GM12878 (cell line): ENCODE measurements at regions not wholly inside any gene's neighbourhood (a gene's known extent, or its start where the extent isn't known, plus 50 kb on each side); places are given as distances from the start of the nearest gene placed in this dataset.
A peak's percentile ranks its signal among the peaks of the same experiment; 100 is the strongest.

Experiments
- ATAC-seq: fragments of 200-7000 bp; cut with Tn5 transposase; 3 replicates; pipeline ENCODE4 v1.9.1; 2020; ENCODE audit warnings: mild to moderate bottlenecking, moderate library complexity
- BruUV-seq: library from RNA; stranded (reverse); fragments of 400-500 nt; replicated peaks from 2 replicates; lab custom pipeline; 2021; lab: Mats Ljungman, UMichigan
- CTCF ChIA-PET: fragments of 300-600 bp; sonication (Branson Sonifier 250); formaldehyde crosslinking; extraction: SDS; loops from one replicate; lab custom pipeline; 2021; ENCODE audit warnings: inconsistent platforms; lab: Yijun Ruan, JAX
- POLR2A ChIA-PET: fragments of 350-600 bp; formaldehyde crosslinking; extraction: SDS; loops from one replicate; lab custom pipeline; 2021; ENCODE audit warnings: inconsistent platforms; lab: Charles Lee
- RAD21 ChIA-PET: fragments of 300-600 bp; sonication (Branson Sonifier 250); formaldehyde crosslinking; loops from one replicate; lab custom pipeline; 2023; ENCODE audit warnings: antibody characterized with exemption; ENCODE audit not compliant: unreplicated experiment; lab: Charles Lee
- SMC1A ChIA-PET: fragments of 300-600 bp; sonication (Branson Sonifier 250); formaldehyde crosslinking; loops from one replicate; lab custom pipeline; 2023; ENCODE audit not compliant: unreplicated experiment, uncharacterized antibody; lab: Charles Lee
- DNase-seq: peaks from one replicate; pipeline ENCODE4 v3.0.0-alpha.2; 2011; ENCODE audit warnings: low read depth, low spot score
- FAIRE-seq: peaks from 3 replicates; lab custom pipeline; 2011; peaks lifted over from hg19 to GRCh38; lab: Jason Lieb, UNC
- H2AFZ ChIP-seq: 2 replicates; pipeline ENCODE4 v1.6.0; 2011; ENCODE audit warnings: low read depth, low read length, control low read depth; ENCODE audit not compliant: control insufficient read depth
- H3K27ac ChIP-seq: 2 replicates; pipeline ENCODE4 v1.5.1; 2011; ENCODE audit warnings: control low read depth; ENCODE audit not compliant: control insufficient read depth, insufficient read depth
- H3K27me3 ChIP-seq, 2 experiments: replicated peaks in 1 of 2; 2 replicates each; pipeline versions ENCODE4 v1.6.0 to v1.6.1; 2011; ENCODE audit warnings: low read length in 1 of 2; ENCODE audit not compliant: control insufficient read depth in 2 of 2, insufficient read depth in 2 of 2
- H3K36me3 ChIP-seq, 2 experiments: 2 replicates each; pipeline ENCODE4 v1.5.1; 2011; ENCODE audit warnings: low read length in 1 of 2; ENCODE audit not compliant: control insufficient read depth in 2 of 2, insufficient read depth in 2 of 2
- H3K4me1 ChIP-seq: 2 replicates; pipeline ENCODE4 v1.6.1; 2011; ENCODE audit warnings: mild to moderate bottlenecking, low read length, moderate library complexity, mixed read lengths; ENCODE audit not compliant: control insufficient read depth, insufficient read depth
- H3K4me2 ChIP-seq: 2 replicates; pipeline ENCODE4 v1.6.0; 2011; ENCODE audit warnings: control low read depth; ENCODE audit not compliant: control insufficient read depth, insufficient read depth
- H3K4me3 ChIP-seq: fragments of 200-600 bp; sonication (generic); 2 replicates; pipeline ENCODE4 v1.5.1; 2016
- H3K79me2 ChIP-seq: 2 replicates; pipeline ENCODE4 v1.6.0; 2011; ENCODE audit warnings: low read length; ENCODE audit not compliant: control insufficient read depth, insufficient read depth
- H3K9ac ChIP-seq: 2 replicates; pipeline ENCODE4 v1.8.0; 2011; ENCODE audit warnings: low read length, control low read depth, mixed read lengths; ENCODE audit not compliant: control insufficient read depth, insufficient read depth
- H3K9me3 ChIP-seq: replicated peaks from 3 replicates; pipeline ENCODE4 v1.5.1; 2011; ENCODE audit warnings: mild to moderate bottlenecking, low read length; ENCODE audit not compliant: control insufficient read depth, insufficient read depth
- H4K20me1 ChIP-seq: 2 replicates; pipeline ENCODE4 v1.6.0; 2011; ENCODE audit not compliant: control insufficient read depth, insufficient read depth
- GATAD2B ChIP-seq: fragments of 450-650 bp; conservative IDR thresholded peaks from 2 replicates; pipeline ENCODE4 v1.6.1; 2017; ENCODE audit warnings: low read depth, mild to moderate bottlenecking, moderate library complexity
- MYB ChIP-seq: fragments of 150-350 bp; IDR thresholded peaks from 2 replicates; pipeline ENCODE4 v1.6.1; 2014; ENCODE audit warnings: mild to moderate bottlenecking, low read depth, low read length, borderline replicate concordance
- PRDM15 ChIP-seq: fragments of 450-650 bp; formaldehyde crosslinking; IDR thresholded peaks from 2 replicates; pipeline ENCODE4 v1.4.0; 2020; ENCODE audit warnings: mild to moderate bottlenecking, moderate library complexity
- RELB ChIP-seq: fragments of 450-650 bp; IDR thresholded peaks from 2 replicates; pipeline ENCODE4 v1.6.1; 2017; ENCODE audit warnings: low read depth, mild to moderate bottlenecking, moderate library complexity
- ZNF24 ChIP-seq: fragments of 450-650 bp; IDR thresholded peaks from 2 replicates; pipeline ENCODE4 v1.6.1; 2017; ENCODE audit warnings: antibody characterized with exemption, mild to moderate bottlenecking
- WGBS: methylation state at CpG from one replicate; pipeline ENCODE4 v1.1.6; 2016; ENCODE audit warnings: low lambda C conversion rate; ENCODE audit not compliant: insufficient replicate concordance, insufficient coverage; ENCODE audit errors: missing lambda C conversion rate; 5-methylcytosine and 5-hydroxymethylcytosine counted together
- in situ Hi-C: fragments of 300-500 bp; cut with MboI; formaldehyde crosslinking; loops from 9 replicates; pipeline ENCODE4 v1.14.3; 2018; ENCODE audit warnings: mixed read lengths
- intact Hi-C: fragments of 100-400 bp; cut with micrococcal nuclease; formaldehyde crosslinking; loops from one replicate; pipeline ENCODE4 v1.14.2; 2022; ENCODE audit not compliant: unreplicated experiment

- TF ChIP-seq PRDM15 (CRISPR knock-in tag): no peak
- TF ChIP-seq GATAD2B: no peak
- TF ChIP-seq RELB: no peak
- TF ChIP-seq, all 136 proteins: peak for 0
Observed at GRCh38 chr2:144041612-144042011, 478.3 kb downstream of the ZEB2 start (continued).

- Histone ChIP-seq H3K27ac (no peak overlapping the region), H3K4me3 (no peak overlapping the region), H3K9ac (no peak overlapping the region), H4K20me1 (no peaks in the 10 kb centered on the region), H3K9me3 (no peaks in the 10 kb centered on the region), H3K4me2 (no peak overlapping the region), H2AFZ (no peak overlapping the region), H3K36me3 (no peaks in the 10 kb centered on the region), H3K27me3 (no peaks in the 10 kb centered on the region), H3K79me2 (no peaks in the 10 kb centered on the region), H3K4me1 (no peaks in the 10 kb centered on the region)
- intact Hi-C loops (no loop called here), in situ Hi-C loops (no loop called here)
- 94% methylated on average over 2 of the region's 2 CpGs for WGBS
- BruUV-seq: no TSS peak
- DNase-seq: no peak
- CTCF ChIA-PET: no interaction called here
- RAD21 ChIA-PET: no interaction called here
- no peak for FAIRE-seq
- TF ChIP-seq MYB (no peak), ZNF24 (peak; percentile 54; the same call in 1 of the 2 replicates)
- SMC1A ChIA-PET: no interaction called here
- no peak for ATAC-seq
- POLR2A ChIA-PET: no interaction called here
Observed at GRCh38 chr2:144040834-144041233, 479.1 kb downstream of the ZEB2 start.
